ENCODE measurements at regions not wholly inside any gene's neighbourhood (a gene's known extent, or its start where the extent isn't known, plus 50 kb on each side); places are given as distances from the start of the nearest gene placed in this dataset.

- TF ChIP-seq CTCF (IDR thresholded peaks at IDR 0.05) (no peak), POLR2A (IDR thresholded peaks at IDR 0.05) (no peak)
These were observed 81.8 kb upstream of the C21orf91 start for GRCh38 chr21:17900990-17901385.

Measured in Peyer's patch (tissue), 4 donors.